ENCODE measurements at regions not wholly inside any gene's neighbourhood (a gene's known extent, or its start where the extent isn't known, plus 50 kb on each side); places are given as distances from the start of the nearest gene placed in this dataset.

DNA sequence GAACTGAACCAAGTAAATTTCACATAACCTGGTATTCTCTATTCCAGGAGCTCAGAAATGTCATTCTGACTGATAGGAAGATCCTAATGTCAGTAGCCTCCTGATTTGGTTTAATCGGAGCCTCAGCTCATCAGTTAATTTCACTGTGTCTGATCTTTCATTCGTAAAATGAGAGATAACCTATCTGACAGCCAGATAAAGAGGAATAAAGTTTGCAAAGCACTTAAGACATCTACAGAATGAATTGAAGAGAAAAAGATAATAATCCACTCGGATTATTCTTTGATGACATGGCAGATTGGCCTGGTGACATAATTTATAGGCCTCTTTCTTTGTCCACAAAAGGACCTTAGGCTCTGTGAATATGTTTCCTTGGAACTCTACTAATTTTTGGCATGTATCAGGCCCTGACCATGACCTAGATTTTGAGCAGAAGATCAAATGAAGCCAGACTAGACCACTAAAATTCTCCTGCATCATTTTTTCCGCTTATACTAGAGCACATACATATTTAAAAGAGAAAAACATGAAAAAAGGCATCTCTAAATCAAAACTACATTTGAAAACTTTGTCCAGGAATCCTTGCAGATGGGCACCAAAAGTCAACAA, 312.4 kb downstream of the MTX2 start:
- TF ChIP-seq, protein P1, sequence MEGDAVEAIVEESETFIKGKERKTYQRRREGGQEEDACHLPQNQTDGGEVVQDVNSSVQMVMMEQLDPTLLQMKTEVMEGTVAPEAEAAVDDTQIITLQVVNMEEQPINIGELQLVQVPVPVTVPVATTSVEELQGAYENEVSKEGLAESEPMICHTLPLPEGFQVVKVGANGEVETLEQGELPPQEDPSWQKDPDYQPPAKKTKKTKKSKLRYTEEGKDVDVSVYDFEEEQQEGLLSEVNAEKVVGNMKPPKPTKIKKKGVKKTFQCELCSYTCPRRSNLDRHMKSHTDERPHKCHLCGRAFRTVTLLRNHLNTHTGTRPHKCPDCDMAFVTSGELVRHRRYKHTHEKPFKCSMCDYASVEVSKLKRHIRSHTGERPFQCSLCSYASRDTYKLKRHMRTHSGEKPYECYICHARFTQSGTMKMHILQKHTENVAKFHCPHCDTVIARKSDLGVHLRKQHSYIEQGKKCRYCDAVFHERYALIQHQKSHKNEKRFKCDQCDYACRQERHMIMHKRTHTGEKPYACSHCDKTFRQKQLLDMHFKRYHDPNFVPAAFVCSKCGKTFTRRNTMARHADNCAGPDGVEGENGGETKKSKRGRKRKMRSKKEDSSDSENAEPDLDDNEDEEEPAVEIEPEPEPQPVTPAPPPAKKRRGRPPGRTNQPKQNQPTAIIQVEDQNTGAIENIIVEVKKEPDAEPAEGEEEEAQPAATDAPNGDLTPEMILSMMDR (IDR thresholded peaks at IDR 0.05; ENCODE audit: low read depth, low read length, missing control alignments), result no peak
- DNase-seq (ENCODE audit: low read depth), result no peak
- in situ Hi-C loops (cut with HindIII; ENCODE audit: low sequenced_read_pairs), result no loop called here
- no peak overlapping the region for H3K4me3 ChIP-seq (ENCODE audit: low read depth, low read length)

DNA sequence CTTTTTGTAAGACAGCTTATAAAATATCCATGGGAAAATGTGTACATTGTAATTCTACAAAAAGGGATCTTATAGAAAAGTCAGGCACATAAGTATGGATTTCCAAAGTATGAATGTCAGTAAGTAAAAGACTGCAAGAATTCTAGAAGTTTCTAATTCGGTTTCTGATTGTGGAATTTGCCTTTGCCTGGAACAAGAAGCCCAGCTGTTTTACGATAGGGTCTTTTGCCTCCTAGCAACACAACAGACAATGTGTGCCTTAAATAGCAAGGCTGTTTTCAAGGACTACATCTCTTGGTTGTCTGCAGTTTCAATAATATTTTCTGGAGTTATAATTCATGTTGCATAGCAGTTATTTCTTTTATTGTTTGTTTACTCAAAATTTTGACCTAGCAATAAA, 312.9 kb downstream of the MTX2 start:
- in situ Hi-C loops (cut with HindIII; ENCODE audit: low sequenced_read_pairs), result no loop called here
- H3K4me3 ChIP-seq (ENCODE audit: low read depth, low read length), result no peak overlapping the region
- no peak for DNase-seq (ENCODE audit: low read depth)
- TF ChIP-seq, protein P1 (IDR thresholded peaks at IDR 0.05; ENCODE audit: low read depth, low read length, missing control alignments), result no peak

GRCh38 chr2:176582990-176583481, 313.8 kb downstream of the MTX2 start:
- TF ChIP-seq, protein P1 (IDR thresholded peaks at IDR 0.05; ENCODE audit: low read depth, low read length, missing control alignments), result no peak
- in situ Hi-C loops (cut with HindIII; ENCODE audit: low sequenced_read_pairs), result no loop called here
- H3K4me3 ChIP-seq (ENCODE audit: low read depth, low read length), result no peak overlapping the region
- peak; percentile 82 for DNase-seq (ENCODE audit: low read depth)

DNA sequence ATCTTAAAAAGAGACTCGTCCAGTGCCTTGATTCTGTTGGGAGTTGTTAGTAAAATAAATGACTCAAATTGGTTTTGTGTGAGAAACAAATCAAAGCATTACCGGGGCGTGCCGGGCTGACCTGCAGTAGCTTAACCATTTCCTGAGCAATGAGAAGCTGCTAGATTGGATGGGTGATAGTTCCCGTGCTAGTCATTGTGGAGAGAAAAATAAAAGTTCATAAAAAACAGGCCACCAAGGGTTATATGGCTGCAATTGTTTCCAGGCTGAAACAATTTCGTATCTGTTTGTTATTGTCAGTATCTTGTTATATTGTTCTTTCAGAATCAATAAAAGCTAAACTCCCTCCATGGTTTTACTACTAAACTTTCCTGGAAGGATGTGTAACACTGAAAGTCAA, 314.4 kb downstream of the MTX2 start:
- no peak for DNase-seq (ENCODE audit: low read depth)
- no peak overlapping the region for H3K4me3 ChIP-seq (ENCODE audit: low read depth, low read length)
- TF ChIP-seq, protein P1 (IDR thresholded peaks at IDR 0.05; ENCODE audit: low read depth, low read length, missing control alignments), result no peak
- in situ Hi-C loops (cut with HindIII; ENCODE audit: low sequenced_read_pairs), result no loop called here

DNA sequence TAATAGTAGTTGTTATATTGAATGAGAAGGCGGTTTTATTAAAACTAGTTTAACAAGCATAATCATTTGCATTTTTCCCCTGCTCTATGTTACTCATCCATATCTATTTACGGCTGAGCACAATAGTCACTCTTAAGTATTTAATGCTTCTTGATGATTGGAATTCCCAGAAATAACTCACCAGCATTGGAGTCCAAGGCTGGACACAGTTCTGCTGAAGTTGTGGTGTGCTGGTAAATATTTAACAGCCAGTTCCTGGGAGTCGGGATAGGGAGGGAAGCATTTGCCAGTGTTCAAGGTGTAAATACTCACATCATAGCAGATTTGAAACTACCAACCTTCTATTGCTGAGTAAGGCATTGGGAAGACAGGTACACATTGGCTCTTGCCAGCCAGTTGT, 315.1 kb downstream of the MTX2 start:
- in situ Hi-C loops (cut with HindIII; ENCODE audit: low sequenced_read_pairs), result no loop called here
- no peak for DNase-seq (ENCODE audit: low read depth)
- H3K4me3 ChIP-seq (ENCODE audit: low read depth, low read length), result no peak overlapping the region
- TF ChIP-seq, protein P1 (IDR thresholded peaks at IDR 0.05; ENCODE audit: low read depth, low read length, missing control alignments), result no peak

GRCh38 chr2:176585291-176585690, 316.0 kb downstream of the MTX2 start:
- in situ Hi-C loops (cut with HindIII; ENCODE audit: low sequenced_read_pairs), result no loop called here
- TF ChIP-seq, protein P1 (IDR thresholded peaks at IDR 0.05; ENCODE audit: low read depth, low read length, missing control alignments), result no peak
- DNase-seq (ENCODE audit: low read depth), result no peak
- no peak overlapping the region for H3K4me3 ChIP-seq (ENCODE audit: low read depth, low read length)

Data from astrocyte of the cerebellum (primary cell).